Neural cell (in vitro differentiated cells): ENCODE measurements at regions not wholly inside any gene's neighbourhood (a gene's known extent, or its start where the extent isn't known, plus 50 kb on each side); places are given as distances from the start of the nearest gene placed in this dataset.

Experiments
- H2AFZ ChIP-seq: fragments of 200-600, 300-800 bp; sonication (generic), shearing (Covaris generic); 2 replicates; pipeline ENCODE4 v1.6.0; 2014; ENCODE audit warnings: low read depth, mild to moderate bottlenecking, antibody characterized with exemption, low read length, moderate library complexity
- H3F3A ChIP-seq: fragments of 200-600 bp; shearing (Covaris generic); 2 replicates; pipeline ENCODE4 v1.6.1; 2016; ENCODE audit warnings: mild to moderate bottlenecking, moderate library complexity, mixed read lengths, antibody characterized with exemption, low read length; ENCODE audit not compliant: insufficient read depth, poor library complexity, severe bottlenecking
- H3K27ac ChIP-seq: fragments of 200-600, 300-800 bp; sonication (generic), shearing (Covaris generic); 2 replicates; pipeline ENCODE4 v1.5.1; 2014; ENCODE audit warnings: mild to moderate bottlenecking, low read length, moderate library complexity
- H3K27me3 ChIP-seq: fragments of 300-800, 200-600 bp; sonication (generic), shearing (Covaris generic); 2 replicates; pipeline ENCODE4 v1.6.0; 2014; ENCODE audit warnings: mild to moderate bottlenecking, low read depth, low read length, moderate library complexity; ENCODE audit not compliant: insufficient read depth
- H3K36me3 ChIP-seq: fragments of 300-800, 200-600 bp; sonication (generic), shearing (Covaris generic); 2 replicates; pipeline ENCODE4 v1.5.1; 2014; ENCODE audit warnings: mild to moderate bottlenecking, antibody characterized with exemption, low read length, moderate library complexity; ENCODE audit not compliant: insufficient read depth
- H3K4me2 ChIP-seq: fragments of 300-800, 200-600 bp; sonication (generic), shearing (Covaris generic); 2 replicates; pipeline ENCODE4 v1.6.0; 2014; ENCODE audit warnings: mild to moderate bottlenecking, low read length
- H3K4me3 ChIP-seq: fragments of 300-800, 200-600 bp; sonication (generic), shearing (Covaris generic); 2 replicates; pipeline ENCODE4 v1.5.1; 2014; ENCODE audit warnings: mild to moderate bottlenecking, low read length, moderate library complexity
- H3K79me2 ChIP-seq: fragments of 200-600 bp; shearing (Covaris generic); replicated peaks from 2 replicates; pipeline ENCODE4 v1.6.0; 2014; ENCODE audit warnings: mild to moderate bottlenecking, low read length, moderate library complexity; ENCODE audit not compliant: insufficient read depth
- H3K9ac ChIP-seq: fragments of 300-800, 200-600 bp; sonication (generic), shearing (Covaris generic); 2 replicates; pipeline ENCODE4 v1.6.1; 2016; ENCODE audit warnings: mild to moderate bottlenecking, low read length, mixed read lengths
- H3K9me2 ChIP-seq: fragments of 200-600 bp; shearing (Covaris generic); 2 replicates; pipeline ENCODE4 v1.6.1; 2016; ENCODE audit warnings: mild to moderate bottlenecking, low read length, mixed read lengths; ENCODE audit not compliant: insufficient read depth
- H3K9me3 ChIP-seq: fragments of 200-600, 300-800 bp; sonication (generic), shearing (Covaris generic); 2 replicates; pipeline ENCODE4 v1.6.1; 2016; ENCODE audit warnings: mild to moderate bottlenecking, mixed run types, low read length, moderate library complexity, mixed read lengths
- H4K20me1 ChIP-seq: fragments of 200-600 bp; shearing (Covaris generic); 2 replicates; pipeline ENCODE4 v1.6.1; 2016; ENCODE audit warnings: mild to moderate bottlenecking, mixed run types; ENCODE audit not compliant: insufficient read depth
- CTCF ChIP-seq: fragments of 450-650 bp; IDR thresholded peaks from 2 replicates; pipeline ENCODE4 v1.5.1; 2014; ENCODE audit warnings: antibody characterized with exemption, mild to moderate bottlenecking, moderate library complexity; ENCODE audit not compliant: poor library complexity, severe bottlenecking
- EP300 ChIP-seq: fragments of 450-650 bp; conservative IDR thresholded peaks from 2 replicates; pipeline ENCODE4 v1.6.1; 2014; ENCODE audit warnings: antibody characterized with exemption, mild to moderate bottlenecking, moderate library complexity; ENCODE audit not compliant: poor library complexity, severe bottlenecking
- EZH2 ChIP-seq: fragments of 200-600, 300-800 bp; shearing (Covaris generic), sonication (generic); IDR thresholded peaks from 2 replicates; pipeline ENCODE4 v1.6.1; 2014; ENCODE audit warnings: antibody characterized with exemption, low read length, borderline replicate concordance, mild to moderate bottlenecking; ENCODE audit not compliant: insufficient read depth, poor library complexity, severe bottlenecking
- MXI1 ChIP-seq: fragments of 450-650 bp; conservative IDR thresholded peaks from 2 replicates; pipeline ENCODE4 v1.6.1; 2014; ENCODE audit warnings: antibody characterized with exemption, mild to moderate bottlenecking; ENCODE audit not compliant: poor library complexity, severe bottlenecking
- POLR2AphosphoS5 ChIP-seq: IDR thresholded peaks from 2 replicates; pipeline ENCODE4 v1.6.1; 2012
- RAD21 ChIP-seq: fragments of 450-650 bp; conservative IDR thresholded peaks from 2 replicates; pipeline ENCODE4 v1.6.1; 2014; ENCODE audit warnings: antibody characterized with exemption, mild to moderate bottlenecking, moderate library complexity
- REST ChIP-seq: IDR thresholded peaks from 2 replicates; pipeline ENCODE4 v1.6.1; 2012; ENCODE audit warnings: borderline replicate concordance
- SMC3 ChIP-seq: fragments of 450-650 bp; conservative IDR thresholded peaks from 2 replicates; pipeline ENCODE4 v1.6.1; 2014; ENCODE audit warnings: antibody characterized with exemption, mild to moderate bottlenecking, moderate library complexity; ENCODE audit not compliant: poor library complexity
- TAF1 ChIP-seq: IDR thresholded peaks from 2 replicates; pipeline ENCODE4 v1.6.1; 2012; ENCODE audit warnings: low read depth

- H2AFZ ChIP-seq: no peak overlapping the region
- H3K27me3 ChIP-seq: no peaks in the 10 kb centered on the region
- H3K4me3 ChIP-seq: no peak overlapping the region
Measured at GRCh38 chr3:182349951-182350517, 443.3 kb upstream of the ATP11B start.

GRCh38 chr3:182357928-182358327 is 435.4 kb upstream of the ATP11B start:
- Histone ChIP-seq H3K4me2 (no peak overlapping the region), H4K20me1 (no peaks in the 10 kb centered on the region), H2AFZ (no peak overlapping the region), H3F3A (no peaks in the 10 kb centered on the region), H3K27me3 (no peaks in the 10 kb centered on the region), H3K9me2 (no peaks in the 10 kb centered on the region), H3K9ac (no peak overlapping the region), H3K4me3 (no peak overlapping the region), H3K79me2 (no peaks in the 10 kb centered on the region), H3K9me3 (no peaks in the 10 kb centered on the region), H3K27ac (no peak overlapping the region), H3K36me3 (no peaks in the 10 kb centered on the region)
- TF ChIP-seq MXI1 (no peak), EZH2 (no peak), EP300 (no peak), POLR2AphosphoS5 (no peak)

More at GRCh38 chr3:182349951-182350517, 443.3 kb upstream of the ATP11B start:
- H3K36me3 ChIP-seq: no peaks in the 10 kb centered on the region
- no peaks in the 10 kb centered on the region for H3K9me3 ChIP-seq
- TF ChIP-seq TAF1 (no peak), REST (no peak), RAD21 (no peak), SMC3 (no peak), CTCF (no peak), EZH2 (no peak), MXI1 (no peak), POLR2AphosphoS5 (no peak), EP300 (no peak)
- H3F3A ChIP-seq: no peaks in the 10 kb centered on the region
- H3K4me2 ChIP-seq: no peak overlapping the region
- no peaks in the 10 kb centered on the region for H4K20me1 ChIP-seq
- H3K9me2 ChIP-seq: no peaks in the 10 kb centered on the region
- H3K79me2 ChIP-seq: no peaks in the 10 kb centered on the region
- H3K9ac ChIP-seq: no peak overlapping the region
- no peak overlapping the region for H3K27ac ChIP-seq

- H2AFZ ChIP-seq: no peak overlapping the region
Measured at GRCh38 chr3:182364323-182364722, 429.0 kb upstream of the ATP11B start.

More at GRCh38 chr3:182364323-182364722, 429.0 kb upstream of the ATP11B start:
- Histone ChIP-seq H3K9me2 (no peaks in the 10 kb centered on the region), H4K20me1 (no peaks in the 10 kb centered on the region), H3K79me2 (no peaks in the 10 kb centered on the region), H3K36me3 (no peaks in the 10 kb centered on the region), H3K9ac (no peak overlapping the region), H3K4me2 (no peak overlapping the region), H3K27ac (no peak overlapping the region), H3K27me3 (no peaks in the 10 kb centered on the region), H3K4me3 (no peak overlapping the region), H3K9me3 (no peaks in the 10 kb centered on the region), H3F3A (no peaks in the 10 kb centered on the region)
- no peak for TF ChIP-seq MXI1
